ENCODE measurements at regions not wholly inside any gene's neighbourhood (a gene's known extent, or its start where the extent isn't known, plus 50 kb on each side); places are given as distances from the start of the nearest gene placed in this dataset.
A peak's percentile ranks its signal among the peaks of the same experiment; 100 is the strongest.

DNA sequence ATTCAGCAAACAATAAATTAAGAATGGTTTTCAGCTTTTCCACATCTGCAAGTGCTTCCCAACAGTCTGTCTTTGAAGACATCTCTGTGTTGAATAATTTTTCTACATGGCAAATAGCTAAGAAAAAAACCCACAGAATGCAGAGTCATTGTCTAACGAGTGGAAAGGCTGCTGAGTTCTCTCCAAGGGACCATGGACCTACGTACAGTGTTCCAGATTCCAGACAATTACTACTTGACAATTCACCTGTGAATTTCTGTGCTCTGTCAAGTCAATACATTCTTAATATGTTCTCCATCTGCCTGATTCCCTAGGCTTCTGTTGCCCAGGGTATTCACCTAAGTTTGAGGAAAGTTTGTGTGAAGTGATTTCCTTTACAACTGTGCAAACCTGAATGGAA is 83.8 kb upstream of the CA10 start:
- no peak for DNase-seq (ENCODE audit: low read depth, low spot score)

- peak; percentile 67 for DNase-seq (ENCODE audit: low read depth, low spot score)
Measured at GRCh38 chr17:52237151-52237550, 78.6 kb upstream of the CA10 start.

GRCh38 chr17:52235516-52235915 is 77.0 kb upstream of the CA10 start:
- DNase-seq (ENCODE audit: low read depth, low spot score) = peak; percentile 87

GRCh38 chr17:52233632-52234031 is 75.1 kb upstream of the CA10 start:
- DNase-seq (ENCODE audit: low read depth, low spot score) = peak; percentile 32

DNA sequence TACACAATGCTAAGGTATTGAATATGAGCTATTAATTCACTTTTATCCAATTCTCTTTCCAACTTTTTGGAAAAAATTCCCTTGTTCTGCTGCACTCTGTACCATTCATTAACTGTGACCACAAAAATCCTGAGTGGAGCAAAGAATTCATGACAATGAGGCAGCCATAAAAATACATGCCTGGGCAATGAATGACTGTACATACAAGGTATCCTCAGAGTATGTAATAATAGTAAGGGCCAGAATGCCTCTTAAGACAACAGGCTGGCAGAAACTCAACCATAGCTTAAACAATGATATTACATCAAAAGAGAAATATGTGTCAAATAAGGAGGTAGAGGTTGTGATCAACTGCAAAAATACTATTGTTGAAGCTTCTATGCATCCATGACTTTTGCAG is 74.7 kb upstream of the CA10 start:
- peak; percentile 79 for DNase-seq (ENCODE audit: low read depth, low spot score)

GRCh38 chr17:52228823-52229222 is 70.3 kb upstream of the CA10 start:
- no peak for DNase-seq (ENCODE audit: low read depth, low spot score)

DNA sequence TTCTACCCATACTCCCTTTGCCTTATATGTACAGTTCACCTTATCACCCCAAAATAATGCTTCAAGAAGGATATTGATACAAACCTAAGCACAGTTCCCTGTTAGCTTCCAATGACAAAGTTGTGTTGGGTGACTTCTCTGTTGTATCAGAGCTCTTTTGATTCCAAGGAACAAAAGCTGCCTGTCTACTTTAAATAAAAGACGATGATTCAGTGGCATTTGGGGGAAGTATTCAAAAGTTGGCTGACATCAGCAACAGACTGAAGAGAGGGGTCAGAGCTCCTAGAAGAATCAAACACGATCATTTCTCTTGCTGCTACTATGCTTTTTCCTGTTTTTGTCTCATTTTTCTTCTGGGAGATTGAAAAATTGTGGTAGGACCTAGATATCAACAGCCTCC is 69.4 kb upstream of the CA10 start:
- no peak for DNase-seq (ENCODE audit: low read depth, low spot score)

- no peak for DNase-seq (ENCODE audit: low read depth, low spot score)
Measured at GRCh38 chr17:52213451-52213850, 54.9 kb upstream of the CA10 start.

GRCh38 chr17:52212851-52213250 is 54.3 kb upstream of the CA10 start:
- no peak for DNase-seq (ENCODE audit: low read depth, low spot score)

- no peak for DNase-seq (ENCODE audit: low read depth, low spot score)
Measured at GRCh38 chr17:52209507-52209906, 51.0 kb upstream of the CA10 start.

Data from astrocyte of the hippocampus (primary cell).